ENCODE measurements at regions not wholly inside any gene's neighbourhood (a gene's known extent, or its start where the extent isn't known, plus 50 kb on each side); places are given as distances from the start of the nearest gene placed in this dataset.

DNA sequence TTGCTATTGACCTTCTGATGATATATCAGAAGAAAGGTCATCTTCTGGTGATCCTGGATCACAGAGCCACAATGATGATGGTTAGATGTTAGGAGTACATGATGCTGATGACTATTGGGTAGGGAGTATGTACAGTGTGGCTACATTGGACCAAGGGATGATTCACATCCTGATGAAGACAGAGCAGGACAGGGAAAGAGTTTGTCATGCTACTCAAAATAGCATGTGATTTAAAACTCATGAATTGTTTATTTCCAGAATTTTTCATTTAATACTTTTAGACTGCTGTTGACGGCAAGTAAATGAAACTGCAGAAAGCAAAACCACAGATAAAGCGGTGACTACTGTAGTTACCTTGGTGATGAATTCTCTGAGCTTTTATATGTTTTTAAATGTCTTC, 397.3 kb downstream of the PPP1R3A start:
- Histone ChIP-seq H3K36me3 (replicated peaks in 1 of 2; ENCODE audit: control insufficient read depth in 1 of 2, insufficient read depth in 2 of 2, low read length in 1 of 2) (no peaks in the 10 kb centered on the region), H3K79me2 (ENCODE audit: insufficient read depth) (no peaks in the 10 kb centered on the region), H3F3A (replicated peaks; ENCODE audit: insufficient read depth) (no peaks in the 10 kb centered on the region), H3K9ac (no peak overlapping the region), H3K9me2 (no peaks in the 10 kb centered on the region; the same call in 1 of the 2 replicates), H2AFZ (ENCODE audit: low read depth) (no peak overlapping the region), H3K27ac (ENCODE audit: low read depth in 2 of 2, low read length in 1 of 2) (no peak overlapping the region), H3K4me1 (ENCODE audit: control insufficient read depth in 1 of 2, insufficient read depth in 2 of 2, low read depth in 1 of 2, low read length in 1 of 2) (no peaks in the 10 kb centered on the region), H3K9me3 (peaks cover 11% of the 10 kb centered on the region; the same call in 1 of the 2 replicates), H3K4me2 (no peak overlapping the region), H3K27me3 (ENCODE audit: insufficient read depth) (no peaks in the 10 kb centered on the region), H3K4me3 (ENCODE audit: low read depth in 2 of 2, low read length in 1 of 2) (no peak overlapping the region), H4K20me1 (ENCODE audit: insufficient read depth) (no peaks in the 10 kb centered on the region)
- no peak for DNase-seq
- CTCF ChIA-PET, result no interaction called here
- no peak for TF ChIP-seq SMC3 (IDR thresholded peaks at IDR 0.05; ENCODE audit: low read depth, low read length)
- no peak for TF ChIP-seq ELF1 (IDR thresholded peaks at IDR 0.05)
- POLR2A ChIA-PET, result no interaction called here
- 17% methylated on average over 2 of the region's 2 CpGs for WGBS (ENCODE audit: low lambda C conversion rate)

GRCh38 chr7:113519472-113519871, 399.3 kb downstream of the PPP1R3A start:
- H3K4me3 ChIP-seq (ENCODE audit: low read depth in 2 of 2, low read length in 1 of 2), result no peak overlapping the region
- no peaks in the 10 kb centered on the region for H3K4me1 ChIP-seq (ENCODE audit: control insufficient read depth in 1 of 2, insufficient read depth in 2 of 2, low read depth in 1 of 2, low read length in 1 of 2)
- no peaks in the 10 kb centered on the region for H3K9me2 ChIP-seq
- WGBS (ENCODE audit: low lambda C conversion rate), result 5% methylated on average over 5 of the region's 5 CpGs
- DNase-seq, result no peak
- H3K4me2 ChIP-seq, result no peak overlapping the region
- no peak overlapping the region for H2AFZ ChIP-seq (ENCODE audit: low read depth)
- no peaks in the 10 kb centered on the region for H3K79me2 ChIP-seq (ENCODE audit: insufficient read depth)
- H3K9me3 ChIP-seq, result 0 out of 2 replicates have a peak, but pooled peaks cover 3% of the 10 kb centered on the region
- H3K36me3 ChIP-seq (replicated peaks in 1 of 2; ENCODE audit: control insufficient read depth in 1 of 2, insufficient read depth in 2 of 2, low read length in 1 of 2), result no peaks in the 10 kb centered on the region
- H3K27ac ChIP-seq (ENCODE audit: low read depth in 2 of 2, low read length in 1 of 2), result no peak overlapping the region
- no peaks in the 10 kb centered on the region for H3F3A ChIP-seq (replicated peaks; ENCODE audit: insufficient read depth)
- POLR2A ChIA-PET, result no interaction called here
- CTCF ChIA-PET, result no interaction called here
- H3K27me3 ChIP-seq (ENCODE audit: insufficient read depth), result no peaks in the 10 kb centered on the region
- H4K20me1 ChIP-seq (ENCODE audit: insufficient read depth), result no peaks in the 10 kb centered on the region
- H3K9ac ChIP-seq, result no peak overlapping the region
- no peak for TF ChIP-seq EZH2phosphoT487 (IDR thresholded peaks at IDR 0.05; ENCODE audit: borderline replicate concordance, low read depth)
- no peak for TF ChIP-seq FOXJ3 (CRISPR knock-in tag; IDR thresholded peaks at IDR 0.05)
- TF ChIP-seq GATA2 (CRISPR knock-in tag; IDR thresholded peaks at IDR 0.05), result no peak
- no peak for TF ChIP-seq RFX5 (IDR thresholded peaks at IDR 0.05; ENCODE audit: low read length)
- TF ChIP-seq NFIC (IDR thresholded peaks at IDR 0.05; ENCODE audit: borderline replicate concordance), result no peak
- TF ChIP-seq CHD2 (IDR thresholded peaks at IDR 0.05; ENCODE audit: low read length, partially characterized antibody), result no peak
- no peak for TF ChIP-seq PBX3 (IDR thresholded peaks at IDR 0.05)
- TF ChIP-seq, protein P1, sequence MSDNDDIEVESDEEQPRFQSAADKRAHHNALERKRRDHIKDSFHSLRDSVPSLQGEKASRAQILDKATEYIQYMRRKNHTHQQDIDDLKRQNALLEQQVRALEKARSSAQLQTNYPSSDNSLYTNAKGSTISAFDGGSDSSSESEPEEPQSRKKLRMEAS (IDR thresholded peaks at IDR 0.05; ENCODE audit: low read depth), result no peak
- no peak for TF ChIP-seq MEF2A (IDR thresholded peaks at IDR 0.05; ENCODE audit: borderline replicate concordance, low read depth)
- TF ChIP-seq USF1 (IDR thresholded peaks at IDR 0.05; ENCODE audit: borderline replicate concordance, low read depth), result no peak
- no peak for TF ChIP-seq FOXM1 (IDR thresholded peaks at IDR 0.05; ENCODE audit: low read depth)
- no peak for TF ChIP-seq CTCF (IDR thresholded peaks at IDR 0.05)
- TF ChIP-seq, protein P2, sequence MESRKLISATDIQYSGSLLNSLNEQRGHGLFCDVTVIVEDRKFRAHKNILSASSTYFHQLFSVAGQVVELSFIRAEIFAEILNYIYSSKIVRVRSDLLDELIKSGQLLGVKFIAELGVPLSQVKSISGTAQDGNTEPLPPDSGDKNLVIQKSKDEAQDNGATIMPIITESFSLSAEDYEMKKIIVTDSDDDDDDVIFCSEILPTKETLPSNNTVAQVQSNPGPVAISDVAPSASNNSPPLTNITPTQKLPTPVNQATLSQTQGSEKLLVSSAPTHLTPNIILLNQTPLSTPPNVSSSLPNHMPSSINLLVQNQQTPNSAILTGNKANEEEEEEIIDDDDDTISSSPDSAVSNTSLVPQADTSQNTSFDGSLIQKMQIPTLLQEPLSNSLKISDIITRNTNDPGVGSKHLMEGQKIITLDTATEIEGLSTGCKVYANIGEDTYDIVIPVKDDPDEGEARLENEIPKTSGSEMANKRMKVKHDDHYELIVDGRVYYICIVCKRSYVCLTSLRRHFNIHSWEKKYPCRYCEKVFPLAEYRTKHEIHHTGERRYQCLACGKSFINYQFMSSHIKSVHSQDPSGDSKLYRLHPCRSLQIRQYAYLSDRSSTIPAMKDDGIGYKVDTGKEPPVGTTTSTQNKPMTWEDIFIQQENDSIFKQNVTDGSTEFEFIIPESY (IDR thresholded peaks at IDR 0.05; ENCODE audit: borderline replicate concordance, low read depth), result no peak
- TF ChIP-seq TEAD4 (IDR thresholded peaks at IDR 0.05; ENCODE audit: borderline replicate concordance, insufficient read depth), result no peak
- TF ChIP-seq GABPA (IDR thresholded peaks at IDR 0.05; ENCODE audit: low read depth), result no peak
- TF ChIP-seq JUND (IDR thresholded peaks at IDR 0.05), result no peak
- TF ChIP-seq, protein P3, sequence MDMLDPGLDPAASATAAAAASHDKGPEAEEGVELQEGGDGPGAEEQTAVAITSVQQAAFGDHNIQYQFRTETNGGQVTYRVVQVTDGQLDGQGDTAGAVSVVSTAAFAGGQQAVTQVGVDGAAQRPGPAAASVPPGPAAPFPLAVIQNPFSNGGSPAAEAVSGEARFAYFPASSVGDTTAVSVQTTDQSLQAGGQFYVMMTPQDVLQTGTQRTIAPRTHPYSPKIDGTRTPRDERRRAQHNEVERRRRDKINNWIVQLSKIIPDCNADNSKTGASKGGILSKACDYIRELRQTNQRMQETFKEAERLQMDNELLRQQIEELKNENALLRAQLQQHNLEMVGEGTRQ (IDR thresholded peaks at IDR 0.05; ENCODE audit: borderline replicate concordance, low read depth, low read length), result no peak
